HepG2 (cell line): ENCODE measurements at regions not wholly inside any gene's neighbourhood (a gene's known extent, or its start where the extent isn't known, plus 50 kb on each side); places are given as distances from the start of the nearest gene placed in this dataset.

Experiments used
- ATF3 ChIP-seq: sonication (generic); formaldehyde crosslinking; IDR thresholded peaks from 2 replicates; pipeline ENCODE4 v1.4.0; 2020; ENCODE audit warnings: missing genetic modification reagents
- LRRFIP1 ChIP-seq: sonication (generic); formaldehyde crosslinking; conservative IDR thresholded peaks from 2 replicates; pipeline ENCODE4 v1.4.0; 2020; ENCODE audit warnings: missing genetic modification reagents
- MED1 ChIP-seq: sonication (generic); formaldehyde crosslinking; IDR thresholded peaks from 2 replicates; pipeline ENCODE4 v1.4.0; 2020; ENCODE audit warnings: missing genetic modification reagents
- MIER3 ChIP-seq: IDR thresholded peaks from 2 replicates; pipeline ENCODE4 v1.6.1; 2016; ENCODE audit warnings: missing compliant biosample characterization, borderline replicate concordance
- MTA1 ChIP-seq: sonication (generic); formaldehyde crosslinking; IDR thresholded peaks from 2 replicates; pipeline ENCODE4 v1.4.0; 2020; ENCODE audit warnings: missing genetic modification reagents, mild to moderate bottlenecking, borderline replicate concordance
- PAX8 ChIP-seq: sonication (generic); formaldehyde crosslinking; IDR thresholded peaks from 2 replicates; pipeline ENCODE4 v1.8.0; 2022; ENCODE audit warnings: mild to moderate bottlenecking, missing genetic modification reagents, borderline replicate concordance
- SALL1 ChIP-seq: sonication (generic); formaldehyde crosslinking; IDR thresholded peaks from 2 replicates; pipeline ENCODE4 v1.8.0; 2022; ENCODE audit warnings: mild to moderate bottlenecking, missing genetic modification reagents
- SAP130 ChIP-seq: IDR thresholded peaks from 2 replicates; pipeline ENCODE4 v1.6.1; 2016; ENCODE audit warnings: low read depth
- ZBTB34 ChIP-seq: sonication (generic); formaldehyde crosslinking; IDR thresholded peaks from 2 replicates; pipeline ENCODE4 v1.8.0; 2022; ENCODE audit warnings: mild to moderate bottlenecking, missing genetic modification reagents
- ZBTB40 ChIP-seq, 2 experiments: fragments of 450-650 bp in 1 of 2; sonication (generic) in 1 of 2; formaldehyde crosslinking in 1 of 2; IDR thresholded peaks; 2 replicates each; pipeline versions ENCODE4 v1.6.1 to v1.8.0; 2016 to 2022; ENCODE audit warnings: antibody characterized with exemption in 1 of 2, mild to moderate bottlenecking in 1 of 2, missing genetic modification reagents in 1 of 2
- ZNF552 ChIP-seq: sonication (generic); formaldehyde crosslinking; IDR thresholded peaks from 2 replicates; pipeline ENCODE4 v1.9.0; 2022; ENCODE audit warnings: missing genetic modification reagents, mild to moderate bottlenecking, borderline replicate concordance
- ZNF556 ChIP-seq: sonication (generic); formaldehyde crosslinking; IDR thresholded peaks from 2 replicates; pipeline ENCODE4 v1.4.0; 2020; ENCODE audit warnings: mild to moderate bottlenecking, missing genetic modification reagents, borderline replicate concordance
- ZNF614 ChIP-seq: IDR thresholded peaks from 2 replicates; pipeline ENCODE4 v1.6.1; 2018; ENCODE audit warnings: missing biosample characterization, missing genetic modification reagents, inconsistent platforms, borderline replicate concordance
- ZNF766 ChIP-seq: sonication (generic); formaldehyde crosslinking; IDR thresholded peaks from 2 replicates; pipeline ENCODE4 v1.5.0; 2020; ENCODE audit warnings: missing genetic modification reagents, borderline replicate concordance
- ZNF879 ChIP-seq: sonication (generic); formaldehyde crosslinking; IDR thresholded peaks from 2 replicates; pipeline ENCODE4 v1.8.1; 2023; ENCODE audit warnings: missing genetic modification reagents

GRCh38 chr6:6749702-6750491, 161.4 kb downstream of the LY86 start (continued):
- TF ChIP-seq MTA1: 0 out of 2 replicates have a peak, but pooled peaks have one; percentile 31
- no peak for TF ChIP-seq LRRFIP1 (CRISPR knock-in tag)
- TF ChIP-seq ZNF552 (CRISPR knock-in tag): no peak
- peak; percentile 77 for TF ChIP-seq ATF3 (CRISPR knock-in tag)
- 0 out of 2 replicates have a peak, but pooled peaks have one; percentile 52 for TF ChIP-seq PAX8 (CRISPR knock-in tag)
- peak; percentile 73 for TF ChIP-seq SALL1 (CRISPR knock-in tag)
- no peak for TF ChIP-seq ZNF879
- TF ChIP-seq ZNF556: peak; percentile 53; the same call in 1 of the 2 replicates
- peak; percentile 88 for TF ChIP-seq SAP130 (CRISPR knock-in tag)
- TF ChIP-seq ZBTB40 (IDR thresholded peaks at IDR 0.05): no peak
- 0 out of 2 replicates have a peak, but pooled peaks have one; percentile 65 for TF ChIP-seq ZBTB40 (CRISPR knock-in tag; IDR thresholded peaks at IDR 0.05)
- TF ChIP-seq MED1 (CRISPR knock-in tag): peak; percentile 87
- TF ChIP-seq ZNF766 (CRISPR knock-in tag): peak; percentile 51; the same call in 1 of the 2 replicates
- TF ChIP-seq ZBTB34 (CRISPR knock-in tag): no peak
- peak; percentile 38; the same call in 1 of the 2 replicates for TF ChIP-seq ZNF614
- TF ChIP-seq MIER3 (CRISPR knock-in tag): peak; percentile 74; the same call in 1 of the 2 replicates
